ENCODE measurements at regions not wholly inside any gene's neighbourhood (a gene's known extent, or its start where the extent isn't known, plus 50 kb on each side); places are given as distances from the start of the nearest gene placed in this dataset.
"Not testable (repeated sequence)": the region's sequence is repeated elsewhere in the genome, so short reads cannot be mapped to it uniquely, and the experiment has no call there.

- Histone ChIP-seq H3K18ac (ENCODE audit: low read length) (no peak overlapping the region), H3K79me1 (ENCODE audit: low read depth, low read length) (no peaks in the 10 kb centered on the region), H2AK5ac (ENCODE audit: low read depth, low read length) (no peak overlapping the region), H3K4me2 (ENCODE audit: insufficient read depth, low read length, poor library complexity, severe bottlenecking) (no peak overlapping the region), H4K91ac (ENCODE audit: low read depth, low read length, poor library complexity) (no peak overlapping the region), H4K8ac (ENCODE audit: low read depth, low read length) (no peak overlapping the region), H3K27ac (replicated peaks; ENCODE audit: low read length) (no peak overlapping the region), H2BK5ac (ENCODE audit: low read length) (no peak overlapping the region), H2BK120ac (ENCODE audit: low read depth, low read length) (no peak overlapping the region), H2AFZ (ENCODE audit: low read length) (no peak overlapping the region), H3K9me3 (replicated peaks in 1 of 2; ENCODE audit: control insufficient read depth in 2 of 2, insufficient read depth in 1 of 2, low read depth in 1 of 2, low read length in 2 of 2) (no peaks in the 10 kb centered on the region), H3K4me3 (ENCODE audit: low read length in 2 of 2) (no peak overlapping the region), H3K9ac (ENCODE audit: low read depth, low read length, poor library complexity) (no peak overlapping the region), H3K36me3 (replicated peaks in 1 of 2; ENCODE audit: control insufficient read depth in 2 of 2, insufficient read depth in 2 of 2, low read length in 2 of 2) (no peaks in the 10 kb centered on the region), H2BK12ac (ENCODE audit: low read length) (no peak overlapping the region), H3K4ac (ENCODE audit: low read length) (no peak overlapping the region), H2BK15ac (ENCODE audit: low read length) (no peak overlapping the region), H3K14ac (ENCODE audit: low read length) (no peak overlapping the region), H3K27me3 (ENCODE audit: control insufficient read depth in 3 of 3, insufficient read depth in 3 of 3, low read depth in 1 of 3, low read length in 3 of 3) (no peaks in the 10 kb centered on the region), H3K4me1 (ENCODE audit: control insufficient read depth in 2 of 2, insufficient read depth in 1 of 2, low read depth in 1 of 2, low read length in 2 of 2) (no peaks in the 10 kb centered on the region), H3K23ac (ENCODE audit: low read depth, low read length, poor library complexity) (no peak overlapping the region)
- no peak for DNase-seq (ENCODE audit: low spot score)
Observed at GRCh38 chr12:83265808-83266207, 579.1 kb downstream of the TMTC2 start.

- H3K18ac ChIP-seq (ENCODE audit: low read length): no peak overlapping the region
- no peak overlapping the region for H2BK120ac ChIP-seq (ENCODE audit: low read depth, low read length)
- no peak overlapping the region for H3K14ac ChIP-seq (ENCODE audit: low read length)
- no peak overlapping the region for H3K4me3 ChIP-seq (ENCODE audit: low read length in 2 of 2)
- no peak overlapping the region for H2AFZ ChIP-seq (ENCODE audit: low read length)
- no peaks in the 10 kb centered on the region for H3K79me1 ChIP-seq (ENCODE audit: low read depth, low read length)
- no peak overlapping the region for H2AK5ac ChIP-seq (ENCODE audit: low read depth, low read length)
- H2BK12ac ChIP-seq (ENCODE audit: low read length): no peak overlapping the region
- H2BK15ac ChIP-seq (ENCODE audit: low read length): no peak overlapping the region
- no peak for DNase-seq (ENCODE audit: low spot score)
- no peak overlapping the region for H2BK5ac ChIP-seq (ENCODE audit: low read length)
- no peaks in the 10 kb centered on the region for H3K9me3 ChIP-seq (replicated peaks in 1 of 2; ENCODE audit: control insufficient read depth in 2 of 2, insufficient read depth in 1 of 2, low read depth in 1 of 2, low read length in 2 of 2)
- H4K8ac ChIP-seq (ENCODE audit: low read depth, low read length): no peak overlapping the region
- H3K27me3 ChIP-seq (ENCODE audit: control insufficient read depth in 3 of 3, insufficient read depth in 3 of 3, low read depth in 1 of 3, low read length in 3 of 3): no peaks in the 10 kb centered on the region
- H3K4me1 ChIP-seq (ENCODE audit: control insufficient read depth in 2 of 2, insufficient read depth in 1 of 2, low read depth in 1 of 2, low read length in 2 of 2): no peaks in the 10 kb centered on the region
- H3K36me3 ChIP-seq (replicated peaks in 1 of 2; ENCODE audit: control insufficient read depth in 2 of 2, insufficient read depth in 2 of 2, low read length in 2 of 2): no peaks in the 10 kb centered on the region
- no peak overlapping the region for H3K4me2 ChIP-seq (ENCODE audit: insufficient read depth, low read length, poor library complexity, severe bottlenecking)
- H3K4ac ChIP-seq (ENCODE audit: low read length): no peak overlapping the region
- no peak overlapping the region for H3K9ac ChIP-seq (ENCODE audit: low read depth, low read length, poor library complexity)
- H3K23ac ChIP-seq (ENCODE audit: low read depth, low read length, poor library complexity): no peak overlapping the region
- H4K91ac ChIP-seq (ENCODE audit: low read depth, low read length, poor library complexity): no peak overlapping the region
- no peak overlapping the region for H3K27ac ChIP-seq (replicated peaks; ENCODE audit: low read length)
Observed at GRCh38 chr12:83261998-83262397, 575.3 kb downstream of the TMTC2 start.

- not testable (repeated sequence) for H3K9ac ChIP-seq (ENCODE audit: low read depth, low read length, poor library complexity); H3K4ac ChIP-seq (ENCODE audit: low read length); H3K27me3 ChIP-seq (ENCODE audit: control insufficient read depth in 3 of 3, insufficient read depth in 3 of 3, low read depth in 1 of 3, low read length in 3 of 3); H4K8ac ChIP-seq (ENCODE audit: low read depth, low read length); H2BK5ac ChIP-seq (ENCODE audit: low read length); H2BK12ac ChIP-seq (ENCODE audit: low read length); H3K14ac ChIP-seq (ENCODE audit: low read length); H3K79me1 ChIP-seq (ENCODE audit: low read depth, low read length); DNase-seq (ENCODE audit: low spot score); H3K27ac ChIP-seq (replicated peaks; ENCODE audit: low read length); H2BK15ac ChIP-seq (ENCODE audit: low read length); H3K4me3 ChIP-seq (ENCODE audit: low read length in 2 of 2); H2AFZ ChIP-seq (ENCODE audit: low read length); H3K23ac ChIP-seq (ENCODE audit: low read depth, low read length, poor library complexity); H4K91ac ChIP-seq (ENCODE audit: low read depth, low read length, poor library complexity); H3K18ac ChIP-seq (ENCODE audit: low read length); H3K36me3 ChIP-seq (replicated peaks in 1 of 2; ENCODE audit: control insufficient read depth in 2 of 2, insufficient read depth in 2 of 2, low read length in 2 of 2); H3K4me2 ChIP-seq (ENCODE audit: insufficient read depth, low read length, poor library complexity, severe bottlenecking); H2AK5ac ChIP-seq (ENCODE audit: low read depth, low read length); H3K9me3 ChIP-seq (replicated peaks in 1 of 2; ENCODE audit: control insufficient read depth in 2 of 2, insufficient read depth in 1 of 2, low read depth in 1 of 2, low read length in 2 of 2); H2BK120ac ChIP-seq (ENCODE audit: low read depth, low read length); H3K4me1 ChIP-seq (ENCODE audit: control insufficient read depth in 2 of 2, insufficient read depth in 1 of 2, low read depth in 1 of 2, low read length in 2 of 2)
- no CpG with 5 or more reads among the region's 3 CpGs for WGBS, 2 donors (ENCODE audit: extremely low coverage in 2 of 2, insufficient read length in 2 of 2, insufficient replicate concordance in 1 of 2)
Observed at GRCh38 chr12:83260126-83260525, 573.4 kb downstream of the TMTC2 start.

GRCh38 chr12:83257726-83258125 lies 571.0 kb downstream of the TMTC2 start:
- H3K36me3 ChIP-seq (replicated peaks in 1 of 2; ENCODE audit: control insufficient read depth in 2 of 2, insufficient read depth in 2 of 2, low read length in 2 of 2): no peaks in the 10 kb centered on the region

More at GRCh38 chr12:83257726-83258125, 571.0 kb downstream of the TMTC2 start:
- no peak overlapping the region for H3K27ac ChIP-seq (replicated peaks; ENCODE audit: low read length)
- no peak overlapping the region for H3K9ac ChIP-seq (ENCODE audit: low read depth, low read length, poor library complexity)
- H3K9me3 ChIP-seq (replicated peaks in 1 of 2; ENCODE audit: control insufficient read depth in 2 of 2, insufficient read depth in 1 of 2, low read depth in 1 of 2, low read length in 2 of 2): no peaks in the 10 kb centered on the region
- no peak overlapping the region for H4K91ac ChIP-seq (ENCODE audit: low read depth, low read length, poor library complexity)
- H3K4ac ChIP-seq (ENCODE audit: low read length): no peak overlapping the region
- no peak overlapping the region for H2AFZ ChIP-seq (ENCODE audit: low read length)
- H2BK120ac ChIP-seq (ENCODE audit: low read depth, low read length): no peak overlapping the region
- no peaks in the 10 kb centered on the region for H3K27me3 ChIP-seq (ENCODE audit: control insufficient read depth in 3 of 3, insufficient read depth in 3 of 3, low read depth in 1 of 3, low read length in 3 of 3)
- H2BK12ac ChIP-seq (ENCODE audit: low read length): no peak overlapping the region
- H3K18ac ChIP-seq (ENCODE audit: low read length): no peak overlapping the region
- no peak overlapping the region for H3K14ac ChIP-seq (ENCODE audit: low read length)
- no peak overlapping the region for H2AK5ac ChIP-seq (ENCODE audit: low read depth, low read length)
- no peaks in the 10 kb centered on the region for H3K4me1 ChIP-seq (ENCODE audit: control insufficient read depth in 2 of 2, insufficient read depth in 1 of 2, low read depth in 1 of 2, low read length in 2 of 2)
- no peak overlapping the region for H4K8ac ChIP-seq (ENCODE audit: low read depth, low read length)
- no peak overlapping the region for H3K4me2 ChIP-seq (ENCODE audit: insufficient read depth, low read length, poor library complexity, severe bottlenecking)
- no peak overlapping the region for H3K23ac ChIP-seq (ENCODE audit: low read depth, low read length, poor library complexity)
- no peak overlapping the region for H2BK5ac ChIP-seq (ENCODE audit: low read length)
- H3K4me3 ChIP-seq (ENCODE audit: low read length in 2 of 2): no peak overlapping the region
- no peak for DNase-seq (ENCODE audit: low spot score)
- H3K79me1 ChIP-seq (ENCODE audit: low read depth, low read length): no peaks in the 10 kb centered on the region
- H2BK15ac ChIP-seq (ENCODE audit: low read length): no peak overlapping the region

Measured in neuronal stem cell (in vitro differentiated cells).